Activated T-cell treated with anti-CD3 and anti-CD28 coated beads for 4 hours (primary cell): ENCODE measurements at regions not wholly inside any gene's neighbourhood (a gene's known extent, or its start where the extent isn't known, plus 50 kb on each side); places are given as distances from the start of the nearest gene placed in this dataset.
"Not testable (repeated sequence)": the region's sequence is repeated elsewhere in the genome, so short reads cannot be mapped to it uniquely, and the experiment has no call there.

Experiments
- DNase-seq: peaks from one replicate; pipeline ENCODE4 v3.0.0-alpha.2; 2020

GRCh38 chr4:3585567-3585966 lies 53.3 kb upstream of the LRPAP1 start:
- not testable (repeated sequence) for DNase-seq

- DNase-seq = no peak
Observed at GRCh38 chr4:3582091-3582475, 49.9 kb upstream of the LRPAP1 start.
